ENCODE measurements at regions not wholly inside any gene's neighbourhood (a gene's known extent, or its start where the extent isn't known, plus 50 kb on each side); places are given as distances from the start of the nearest gene placed in this dataset.

GRCh38 chr3:127458696-127459604 is 131.6 kb downstream of the TPRA1 start:
- Histone ChIP-seq H3K4me3 (ENCODE audit: insufficient read depth, low read depth, low read length) (no peak overlapping the region), H3K27ac (ENCODE audit: low read depth, low read length) (no peak overlapping the region), H3K27me3 (ENCODE audit: insufficient read depth, low read length) (peaks cover 12% of the 10 kb centered on the region), H3K36me3 (ENCODE audit: insufficient read depth, low read length) (no peaks in the 10 kb centered on the region), H3K4me2 (ENCODE audit: low read length) (no peak overlapping the region), H4K20me1 (ENCODE audit: insufficient read depth, low read length) (no peaks in the 10 kb centered on the region), H2AFZ (ENCODE audit: low read depth, low read length) (no peak overlapping the region), H3K9me3 (ENCODE audit: insufficient read depth, low read depth, low read length) (no peaks in the 10 kb centered on the region), H3K4me1 (ENCODE audit: insufficient read depth, low read length) (peaks cover 16% of the 10 kb centered on the region), H3K79me2 (ENCODE audit: insufficient read depth, low read length) (no peaks in the 10 kb centered on the region), H3K9ac (ENCODE audit: low read length) (no peak overlapping the region)
- TF ChIP-seq, protein P1, sequence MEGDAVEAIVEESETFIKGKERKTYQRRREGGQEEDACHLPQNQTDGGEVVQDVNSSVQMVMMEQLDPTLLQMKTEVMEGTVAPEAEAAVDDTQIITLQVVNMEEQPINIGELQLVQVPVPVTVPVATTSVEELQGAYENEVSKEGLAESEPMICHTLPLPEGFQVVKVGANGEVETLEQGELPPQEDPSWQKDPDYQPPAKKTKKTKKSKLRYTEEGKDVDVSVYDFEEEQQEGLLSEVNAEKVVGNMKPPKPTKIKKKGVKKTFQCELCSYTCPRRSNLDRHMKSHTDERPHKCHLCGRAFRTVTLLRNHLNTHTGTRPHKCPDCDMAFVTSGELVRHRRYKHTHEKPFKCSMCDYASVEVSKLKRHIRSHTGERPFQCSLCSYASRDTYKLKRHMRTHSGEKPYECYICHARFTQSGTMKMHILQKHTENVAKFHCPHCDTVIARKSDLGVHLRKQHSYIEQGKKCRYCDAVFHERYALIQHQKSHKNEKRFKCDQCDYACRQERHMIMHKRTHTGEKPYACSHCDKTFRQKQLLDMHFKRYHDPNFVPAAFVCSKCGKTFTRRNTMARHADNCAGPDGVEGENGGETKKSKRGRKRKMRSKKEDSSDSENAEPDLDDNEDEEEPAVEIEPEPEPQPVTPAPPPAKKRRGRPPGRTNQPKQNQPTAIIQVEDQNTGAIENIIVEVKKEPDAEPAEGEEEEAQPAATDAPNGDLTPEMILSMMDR (IDR thresholded peaks at IDR 0.05; ENCODE audit: insufficient read depth, low read depth, low read length), result no peak
- no peak for TF ChIP-seq EZH2 (IDR thresholded peaks at IDR 0.05; ENCODE audit: insufficient read depth, low read length)
- Mint-ChIP-seq H3K27ac (ENCODE audit: unreplicated experiment) (no peak overlapping the region), H3K9me3 (ENCODE audit: unreplicated experiment) (no peaks in the 10 kb centered on the region), H3K4me1 (ENCODE audit: low read depth, unreplicated experiment) (peaks cover 15% of the 10 kb centered on the region), H3K4me3 (ENCODE audit: unreplicated experiment) (no peak overlapping the region), H3K27me3 (ENCODE audit: low read depth, unreplicated experiment) (peaks cover 40% of the 10 kb centered on the region), H3K36me3 (ENCODE audit: low read depth, unreplicated experiment) (no peaks in the 10 kb centered on the region)
- FAIRE-seq (no peak), DNase-seq (ENCODE audit: low read depth) (no peak)

DNA sequence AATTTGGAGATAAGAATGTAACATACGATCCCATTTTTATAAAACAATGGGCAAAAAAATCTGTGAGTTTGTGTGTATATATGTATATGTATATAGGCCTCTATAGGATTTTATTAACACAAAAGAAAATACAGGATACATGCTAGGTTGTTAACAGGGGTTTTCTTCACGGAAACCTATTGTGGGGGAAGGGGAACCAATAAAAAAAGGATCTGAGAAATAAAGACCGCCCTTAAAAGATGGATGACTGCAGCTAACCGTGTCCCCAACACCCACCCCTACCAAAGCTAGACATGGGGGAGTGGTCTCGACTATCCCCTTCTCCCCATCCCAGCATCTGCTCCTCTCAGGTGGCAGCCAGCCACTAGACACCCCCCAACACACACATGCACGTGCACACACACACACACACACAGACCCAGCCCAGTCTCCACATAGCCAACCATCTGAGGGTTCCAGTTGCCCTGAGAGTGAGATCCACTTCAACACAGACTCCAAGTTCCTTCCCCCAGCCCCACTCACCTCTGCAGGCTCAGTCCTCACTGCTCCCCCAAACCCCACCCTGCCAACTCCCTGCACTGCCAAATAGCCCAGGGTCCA is 132.9 kb downstream of the TPRA1 start:
- Mint-ChIP-seq H3K27me3 (ENCODE audit: low read depth, unreplicated experiment) (peaks cover 47% of the 10 kb centered on the region), H3K9me3 (ENCODE audit: unreplicated experiment) (no peaks in the 10 kb centered on the region), H3K4me1 (ENCODE audit: low read depth, unreplicated experiment) (peaks cover 15% of the 10 kb centered on the region), H3K4me3 (ENCODE audit: unreplicated experiment) (peak overlapping the region; percentile 20), H3K27ac (ENCODE audit: unreplicated experiment) (no peak overlapping the region), H3K36me3 (ENCODE audit: low read depth, unreplicated experiment) (no peaks in the 10 kb centered on the region)
- Histone ChIP-seq H3K27ac (ENCODE audit: low read depth, low read length) (no peak overlapping the region), H3K4me3 (ENCODE audit: insufficient read depth, low read depth, low read length) (no peak overlapping the region), H3K79me2 (ENCODE audit: insufficient read depth, low read length) (no peaks in the 10 kb centered on the region), H4K20me1 (ENCODE audit: insufficient read depth, low read length) (no peaks in the 10 kb centered on the region), H2AFZ (ENCODE audit: low read depth, low read length) (no peak overlapping the region), H3K4me2 (ENCODE audit: low read length) (peak overlapping the region; percentile 85), H3K9me3 (ENCODE audit: insufficient read depth, low read depth, low read length) (no peaks in the 10 kb centered on the region), H3K36me3 (ENCODE audit: insufficient read depth, low read length) (no peaks in the 10 kb centered on the region), H3K4me1 (ENCODE audit: insufficient read depth, low read length) (peaks cover 16% of the 10 kb centered on the region), H3K27me3 (ENCODE audit: insufficient read depth, low read length) (peaks cover 22% of the 10 kb centered on the region), H3K9ac (ENCODE audit: low read length) (no peak overlapping the region)
- TF ChIP-seq, protein P1 (IDR thresholded peaks at IDR 0.05; ENCODE audit: insufficient read depth, low read depth, low read length), result no peak
- TF ChIP-seq EZH2 (IDR thresholded peaks at IDR 0.05; ENCODE audit: insufficient read depth, low read length), result no peak
- FAIRE-seq, result no peak
- DNase-seq (ENCODE audit: low read depth), result no peak
